NT2/D1 (cell line): ENCODE measurements at regions not wholly inside any gene's neighbourhood (a gene's known extent, or its start where the extent isn't known, plus 50 kb on each side); places are given as distances from the start of the nearest gene placed in this dataset.
"Not testable (repeated sequence)": the region's sequence is repeated elsewhere in the genome, so short reads cannot be mapped to it uniquely, and the experiment has no call there.

Source experiments
- DNase-seq: peaks from one replicate; pipeline ENCODE4 v3.0.0-alpha.2; 2011; ENCODE audit warnings: low read depth, low spot score
- H3K27me3 ChIP-seq: 2 replicates; pipeline ENCODE4 v1.6.0; 2011; ENCODE audit warnings: mild to moderate bottlenecking; ENCODE audit not compliant: insufficient read length, insufficient read depth
- H3K36me3 ChIP-seq: 2 replicates; pipeline ENCODE4 v1.6.1; 2011; ENCODE audit warnings: mild to moderate bottlenecking, low read length, mixed read lengths; ENCODE audit not compliant: insufficient read depth, insufficient read length
- H3K4me1 ChIP-seq: 2 replicates; pipeline ENCODE4 v1.5.1; 2011; ENCODE audit not compliant: insufficient read depth, insufficient read length
- H3K4me3 ChIP-seq: 2 replicates; pipeline ENCODE4 v1.5.1; 2011; ENCODE audit warnings: low read depth; ENCODE audit not compliant: insufficient read length
- H3K9ac ChIP-seq: 2 replicates; pipeline ENCODE4 v1.6.0; 2011; ENCODE audit warnings: low read depth; ENCODE audit not compliant: insufficient read length
- H3K9me3 ChIP-seq: 2 replicates; pipeline ENCODE4 v1.5.1; 2011; ENCODE audit warnings: mild to moderate bottlenecking, low read length; ENCODE audit not compliant: insufficient read depth
- SUZ12 ChIP-seq: IDR thresholded peaks from 2 replicates; pipeline ENCODE4 v1.6.1; 2011; ENCODE audit not compliant: insufficient read length, insufficient read depth; ENCODE audit errors: extremely low read depth
- YY1 ChIP-seq: IDR thresholded peaks from 2 replicates; pipeline ENCODE4 v1.6.1; 2011; ENCODE audit not compliant: insufficient read length, insufficient read depth
- ZNF274 ChIP-seq: IDR thresholded peaks from 2 replicates; pipeline ENCODE4 v1.6.1; 2011; ENCODE audit warnings: mild to moderate bottlenecking, low read depth, low read length

DNA sequence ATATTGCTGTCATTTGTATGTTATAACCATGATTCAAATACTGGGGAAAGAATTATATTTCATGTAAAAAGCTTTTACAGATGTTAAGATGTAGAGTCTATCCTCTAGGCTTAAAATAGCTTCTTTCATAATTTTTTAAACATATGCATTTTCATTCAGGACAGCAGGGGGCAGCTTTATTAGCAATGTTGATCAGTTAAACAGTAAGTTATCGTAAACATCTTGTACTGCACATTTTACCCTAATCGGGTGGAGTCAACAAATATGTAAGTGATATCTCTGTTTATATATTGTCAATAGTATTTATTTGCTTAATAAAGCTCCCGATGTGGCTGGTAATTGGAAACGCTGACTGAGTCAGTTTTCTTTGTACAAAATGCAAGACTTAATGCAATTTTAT lies 142.5 kb upstream of the MED14 start:
- no peak for DNase-seq
- Histone ChIP-seq H3K4me1 (peaks cover 7% of the 10 kb centered on the region), H3K36me3 (no peaks in the 10 kb centered on the region), H3K4me3 (no peak overlapping the region), H3K9me3 (no peaks in the 10 kb centered on the region), H3K27me3 (no peaks in the 10 kb centered on the region), H3K9ac (no peak overlapping the region)
- no peak for TF ChIP-seq ZNF274
- TF ChIP-seq YY1, result no peak
- TF ChIP-seq SUZ12, result no peak

DNA sequence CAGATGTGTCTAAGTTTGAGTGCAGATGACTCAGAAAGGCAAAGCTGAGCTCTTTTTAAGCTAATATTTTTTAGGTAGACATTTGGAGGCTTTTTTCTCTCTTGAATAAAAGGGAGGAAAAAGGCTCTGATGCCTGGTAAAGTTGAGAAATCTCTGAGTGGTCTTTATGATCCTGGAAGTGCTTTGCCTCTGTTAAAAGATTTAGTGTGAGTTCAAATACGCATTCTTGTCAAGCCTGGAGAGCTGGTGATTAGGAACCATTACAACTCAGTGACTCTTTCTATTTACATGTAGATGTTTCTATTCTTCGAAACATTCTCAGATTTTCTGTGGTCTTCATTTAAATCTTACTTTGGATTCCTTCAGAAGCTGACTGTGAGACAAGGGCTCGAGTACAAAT lies 143.4 kb upstream of the MED14 start:
- DNase-seq, result peak; percentile 72
- Histone ChIP-seq H3K27me3 (no peaks in the 10 kb centered on the region), H3K4me3 (no peak overlapping the region), H3K36me3 (no peaks in the 10 kb centered on the region), H3K9me3 (peaks cover 3% of the 10 kb centered on the region; the same call in 1 of the 2 replicates), H3K4me1 (peaks cover 7% of the 10 kb centered on the region), H3K9ac (no peak overlapping the region)
- no peak for TF ChIP-seq SUZ12
- TF ChIP-seq ZNF274, result no peak
- TF ChIP-seq YY1, result no peak

DNA sequence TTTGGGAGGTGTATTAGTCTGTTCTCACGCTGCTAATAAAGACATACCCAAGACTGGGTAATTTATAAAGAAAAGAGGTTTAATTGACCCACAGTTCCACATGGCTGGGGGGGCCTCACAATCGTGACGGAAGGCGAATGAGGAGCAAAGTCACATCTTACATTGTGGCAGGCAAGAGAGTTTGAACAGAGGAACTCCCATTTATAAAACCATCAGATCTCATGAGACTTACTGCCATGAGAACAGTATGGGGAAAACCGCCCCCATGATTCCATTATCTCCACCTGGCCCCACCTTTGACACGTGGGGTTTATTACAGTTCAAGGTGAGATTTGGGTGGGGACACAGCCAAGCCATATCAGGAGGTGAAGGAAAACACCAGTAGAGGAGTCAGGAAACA lies 143.8 kb upstream of the MED14 start:
- not testable (repeated sequence) for DNase-seq, H3K4me3 ChIP-seq, H3K27me3 ChIP-seq, H3K9me3 ChIP-seq, H3K4me1 ChIP-seq, H3K36me3 ChIP-seq, H3K9ac ChIP-seq

DNA sequence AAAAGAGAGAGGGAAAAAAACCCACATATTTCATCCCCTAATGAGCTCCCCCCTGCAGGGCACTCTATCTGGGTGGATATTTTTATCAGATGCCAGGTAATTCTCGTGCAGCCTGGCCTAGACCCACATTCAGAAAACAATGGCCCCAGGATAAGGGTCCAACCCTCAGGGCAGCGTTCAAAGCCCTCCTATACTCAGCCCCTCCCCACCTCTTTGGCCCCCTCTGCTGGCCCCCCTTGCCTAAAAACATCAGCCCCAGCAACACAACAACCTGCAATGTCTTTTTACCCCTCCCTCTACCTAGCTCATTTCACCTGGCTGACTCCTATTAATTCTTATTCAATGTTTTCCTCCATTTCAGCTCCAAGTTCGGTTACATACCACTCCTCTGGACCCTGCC lies 145.4 kb upstream of the MED14 start:
- peaks cover 7% of the 10 kb centered on the region for H3K4me1 ChIP-seq
- H3K36me3 ChIP-seq, result no peaks in the 10 kb centered on the region
- no peak overlapping the region for H3K4me3 ChIP-seq
- no peak overlapping the region for H3K9ac ChIP-seq
- TF ChIP-seq YY1 (no peak), SUZ12 (no peak), ZNF274 (no peak)
- no peaks in the 10 kb centered on the region for H3K27me3 ChIP-seq
- no peak for DNase-seq
- H3K9me3 ChIP-seq, result peaks cover 3% of the 10 kb centered on the region; the same call in 1 of the 2 replicates

DNA sequence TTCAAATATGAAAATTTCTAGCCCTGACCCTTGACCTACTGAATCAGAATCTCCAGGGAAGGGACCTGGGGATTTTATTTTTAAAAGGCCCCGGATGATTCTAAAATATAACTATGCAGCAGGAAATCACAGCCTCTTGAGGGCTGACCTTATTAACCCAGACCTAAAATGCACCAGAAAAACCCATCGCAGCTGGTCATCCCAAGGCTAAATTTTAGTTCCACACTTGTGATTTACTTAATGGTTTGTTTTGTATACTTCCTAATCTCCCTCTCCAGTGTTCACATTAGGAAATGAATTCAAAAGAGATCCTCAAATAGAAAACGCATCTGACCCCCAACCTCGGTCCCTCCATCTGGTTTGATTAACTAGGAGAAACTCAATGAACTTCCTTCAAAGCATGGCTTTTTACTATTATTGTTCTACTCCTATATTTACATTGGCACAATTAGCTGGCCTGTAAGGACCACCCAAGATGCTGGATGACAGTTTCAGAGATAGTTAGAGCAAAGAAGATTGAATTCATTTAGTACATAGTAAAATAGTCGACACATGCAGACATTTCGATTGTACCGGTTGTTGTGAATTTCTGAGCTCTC lies 147.8 kb upstream of the MED14 start:
- Histone ChIP-seq H3K9ac (no peak overlapping the region), H3K4me3 (no peak overlapping the region), H3K36me3 (no peaks in the 10 kb centered on the region), H3K27me3 (no peaks in the 10 kb centered on the region), H3K9me3 (peaks cover 3% of the 10 kb centered on the region; the same call in 1 of the 2 replicates), H3K4me1 (peaks cover 7% of the 10 kb centered on the region)
- DNase-seq, result no peak
- no peak for TF ChIP-seq SUZ12
- no peak for TF ChIP-seq ZNF274
- TF ChIP-seq YY1, result no peak

DNA sequence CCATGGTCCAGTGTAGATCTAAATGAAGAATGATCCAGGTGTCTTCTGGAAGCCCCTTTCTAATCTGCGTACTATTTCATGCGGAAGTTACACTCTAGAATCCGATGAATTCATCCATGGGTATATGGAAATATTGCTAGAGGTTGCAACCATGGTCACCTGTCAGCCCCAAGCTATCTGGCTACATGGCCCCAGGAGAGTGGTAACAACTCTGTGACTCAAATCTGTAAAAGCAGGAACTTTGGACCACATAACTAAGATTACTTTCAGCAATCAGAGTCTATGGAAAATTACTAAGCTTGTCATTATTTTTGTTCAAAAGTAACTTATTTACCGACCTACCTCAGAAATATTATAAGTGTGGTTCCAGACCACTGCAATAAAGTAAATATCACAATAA lies 150.6 kb upstream of the MED14 start:
- DNase-seq, result no peak
- Histone ChIP-seq H3K9me3 (peaks cover 5% of the 10 kb centered on the region; the same call in 1 of the 2 replicates), H3K9ac (no peak overlapping the region), H3K27me3 (no peaks in the 10 kb centered on the region), H3K36me3 (no peaks in the 10 kb centered on the region), H3K4me1 (no peaks in the 10 kb centered on the region), H3K4me3 (no peak overlapping the region)
- TF ChIP-seq YY1 (no peak), ZNF274 (no peak), SUZ12 (no peak)

DNA sequence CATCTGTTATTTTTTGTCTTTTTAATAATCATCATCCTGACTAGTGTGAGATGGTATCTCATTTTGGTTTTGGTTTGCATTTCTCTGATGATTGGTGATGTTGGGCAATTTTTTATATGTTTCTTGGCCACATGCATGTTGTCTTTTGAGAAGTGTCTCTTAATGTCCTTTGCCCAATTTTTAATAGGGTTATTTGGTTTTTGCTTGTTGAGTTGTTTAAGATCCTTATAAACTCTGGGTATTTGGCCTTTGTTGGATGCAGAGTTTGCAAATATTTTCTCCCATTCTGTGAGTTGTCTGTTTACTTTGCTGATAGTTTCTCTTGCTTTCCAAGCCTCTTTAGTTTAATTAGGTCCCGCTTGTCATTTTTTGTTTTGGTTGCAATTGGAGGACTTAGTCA lies 152.1 kb upstream of the MED14 start:
- Histone ChIP-seq H3K9me3 (peaks cover 15% of the 10 kb centered on the region; the same call in 1 of the 2 replicates), H3K27me3 (no peaks in the 10 kb centered on the region), H3K36me3 (no peaks in the 10 kb centered on the region), H3K4me3 (no peak overlapping the region), H3K9ac (no peak overlapping the region), H3K4me1 (no peaks in the 10 kb centered on the region)
- DNase-seq, result no peak
- TF ChIP-seq YY1, result no peak
- no peak for TF ChIP-seq ZNF274
- TF ChIP-seq SUZ12, result no peak
